Stimulated activated CD4-positive, alpha-beta T cell treated with anti-CD3 and anti-CD28 coated beads, Interleukin-4, amount 100 ng/mL, for 1 hour (primary cell): ENCODE measurements at regions not wholly inside any gene's neighbourhood (a gene's known extent, or its start where the extent isn't known, plus 50 kb on each side); places are given as distances from the start of the nearest gene placed in this dataset.

Experiments used
- DNase-seq: peaks from one replicate; pipeline ENCODE4 v3.0.0-alpha.2; 2020

GRCh38 chr6:130314271-130314670 is 51.5 kb upstream of the TMEM200A start:
- no peak for DNase-seq

- no peak for DNase-seq
These were observed 52.6 kb upstream of the TMEM200A start for GRCh38 chr6:130313206-130313605.

GRCh38 chr6:130309028-130309427 is 56.8 kb upstream of the TMEM200A start:
- DNase-seq: no peak

GRCh38 chr6:130307752-130308361 is 58.0 kb upstream of the TMEM200A start:
- DNase-seq: no peak

GRCh38 chr6:130306377-130306776 is 59.4 kb upstream of the TMEM200A start:
- DNase-seq: no peak

GRCh38 chr6:130303431-130303830 is 62.4 kb upstream of the TMEM200A start:
- DNase-seq: no peak

GRCh38 chr6:130298258-130298657 is 67.6 kb upstream of the TMEM200A start:
- no peak for DNase-seq

- no peak for DNase-seq
These were observed 69.0 kb upstream of the TMEM200A start for GRCh38 chr6:130296854-130297253.

- peak; percentile 4 for DNase-seq
These were observed 71.0 kb upstream of the SAMD3 start for GRCh38 chr6:130293800-130294199.

- no peak for DNase-seq
These were observed 65.3 kb upstream of the SAMD3 start for GRCh38 chr6:130288065-130288464.

- DNase-seq: no peak
These were observed 59.7 kb upstream of the SAMD3 start for GRCh38 chr6:130282234-130282995.

GRCh38 chr6:130276507-130276906 is 53.8 kb upstream of the SAMD3 start:
- no peak for DNase-seq

- DNase-seq: no peak
These were observed 51.3 kb upstream of the SAMD3 start for GRCh38 chr6:130274007-130274406.
